ENCODE measurements at regions not wholly inside any gene's neighbourhood (a gene's known extent, or its start where the extent isn't known, plus 50 kb on each side); places are given as distances from the start of the nearest gene placed in this dataset.

DNA sequence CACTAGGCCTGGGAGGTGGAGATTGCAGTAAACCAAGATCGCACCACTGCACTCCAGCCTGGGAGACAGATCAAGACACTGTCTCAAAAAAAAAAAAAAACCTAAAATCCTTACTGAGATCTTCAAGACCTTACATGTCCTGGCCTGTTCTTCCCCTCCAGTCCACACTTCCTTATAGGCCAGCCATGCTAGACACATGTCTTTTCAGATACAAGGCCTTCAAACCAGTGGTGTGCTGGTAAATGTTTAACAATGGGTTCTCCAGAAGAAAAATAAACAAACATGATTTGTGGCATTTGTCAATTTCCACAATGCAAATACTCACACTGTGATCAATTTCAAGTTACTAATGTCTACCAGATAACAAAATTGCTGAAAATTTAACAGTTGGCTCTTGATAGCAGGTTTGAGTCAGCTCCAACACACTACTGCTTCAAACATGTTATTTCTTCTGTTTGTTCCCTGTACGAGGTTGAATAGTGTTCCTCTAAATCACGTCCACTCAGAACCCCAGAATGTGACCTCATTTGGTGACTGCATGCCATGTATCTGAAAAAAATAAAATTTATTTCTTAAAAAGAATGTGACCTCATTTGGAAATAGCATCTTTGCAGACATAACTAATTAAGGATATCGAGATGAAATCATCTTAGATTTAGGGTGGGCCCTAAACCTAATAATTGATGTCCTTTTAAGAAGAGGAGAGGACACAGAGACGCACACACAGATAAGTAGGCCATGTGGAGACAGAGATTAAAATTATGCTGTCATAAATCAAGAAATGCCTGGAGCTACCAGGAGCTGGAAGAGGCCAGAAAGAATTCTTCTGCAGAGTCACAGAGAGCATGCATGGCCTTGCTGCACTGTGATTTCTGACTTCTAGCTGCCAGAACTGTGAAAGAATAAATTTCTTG lies 144.4 kb downstream of the ZNF674 start:
- Histone ChIP-seq H3K27ac (ENCODE audit: low read length) (no peak overlapping the region), H3K4me3 (ENCODE audit: low read depth in 2 of 2, low read length in 2 of 2) (no peak overlapping the region), H3K4me1 (ENCODE audit: control insufficient read depth, insufficient read depth, low read length) (no peaks in the 10 kb centered on the region), H3K27me3 (ENCODE audit: control insufficient read depth, insufficient read depth, low read length) (no peaks in the 10 kb centered on the region), H3K36me3 (ENCODE audit: control insufficient read depth, insufficient read depth, low read length) (no peaks in the 10 kb centered on the region), H3K9me3 (ENCODE audit: control insufficient read depth, insufficient read depth, low read depth, low read length) (no peaks in the 10 kb centered on the region)
- CTCF ChIA-PET, result interaction anchor here (0.7 kb wide), 1 partner anchor 14 kb away, joined by 3 read pairs; no protein-coding TSS in a partner anchor
- intact Hi-C loops (cut with micrococcal nuclease; ENCODE audit: unreplicated experiment), result loop anchor here (10.0 kb wide), 1 partner anchor 886 kb away; no protein-coding TSS in a partner anchor
- DNase-seq (ENCODE audit: low read depth, low spot score) (no peak), ATAC-seq (no peak)
- TF ChIP-seq SIN3A (IDR thresholded peaks at IDR 0.05; ENCODE audit: borderline replicate concordance, insufficient read depth, low read depth, low read length) (no peak), POLR2AphosphoS5 (IDR thresholded peaks at IDR 0.05; ENCODE audit: low read depth, low read length) (no peak), CTCF (IDR thresholded peaks at IDR 0.05) (no peak), TCF7L2 (IDR thresholded peaks at IDR 0.05; ENCODE audit: low read depth, low read length) (no peak)
- TF ChIP-seq, protein P1, sequence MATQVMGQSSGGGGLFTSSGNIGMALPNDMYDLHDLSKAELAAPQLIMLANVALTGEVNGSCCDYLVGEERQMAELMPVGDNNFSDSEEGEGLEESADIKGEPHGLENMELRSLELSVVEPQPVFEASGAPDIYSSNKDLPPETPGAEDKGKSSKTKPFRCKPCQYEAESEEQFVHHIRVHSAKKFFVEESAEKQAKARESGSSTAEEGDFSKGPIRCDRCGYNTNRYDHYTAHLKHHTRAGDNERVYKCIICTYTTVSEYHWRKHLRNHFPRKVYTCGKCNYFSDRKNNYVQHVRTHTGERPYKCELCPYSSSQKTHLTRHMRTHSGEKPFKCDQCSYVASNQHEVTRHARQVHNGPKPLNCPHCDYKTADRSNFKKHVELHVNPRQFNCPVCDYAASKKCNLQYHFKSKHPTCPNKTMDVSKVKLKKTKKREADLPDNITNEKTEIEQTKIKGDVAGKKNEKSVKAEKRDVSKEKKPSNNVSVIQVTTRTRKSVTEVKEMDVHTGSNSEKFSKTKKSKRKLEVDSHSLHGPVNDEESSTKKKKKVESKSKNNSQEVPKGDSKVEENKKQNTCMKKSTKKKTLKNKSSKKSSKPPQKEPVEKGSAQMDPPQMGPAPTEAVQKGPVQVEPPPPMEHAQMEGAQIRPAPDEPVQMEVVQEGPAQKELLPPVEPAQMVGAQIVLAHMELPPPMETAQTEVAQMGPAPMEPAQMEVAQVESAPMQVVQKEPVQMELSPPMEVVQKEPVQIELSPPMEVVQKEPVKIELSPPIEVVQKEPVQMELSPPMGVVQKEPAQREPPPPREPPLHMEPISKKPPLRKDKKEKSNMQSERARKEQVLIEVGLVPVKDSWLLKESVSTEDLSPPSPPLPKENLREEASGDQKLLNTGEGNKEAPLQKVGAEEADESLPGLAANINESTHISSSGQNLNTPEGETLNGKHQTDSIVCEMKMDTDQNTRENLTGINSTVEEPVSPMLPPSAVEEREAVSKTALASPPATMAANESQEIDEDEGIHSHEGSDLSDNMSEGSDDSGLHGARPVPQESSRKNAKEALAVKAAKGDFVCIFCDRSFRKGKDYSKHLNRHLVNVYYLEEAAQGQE (IDR thresholded peaks at IDR 0.05; ENCODE audit: insufficient read depth in 1 of 2, low read depth in 2 of 2, low read length in 1 of 2), result no peak
- no TSS peak for BruUV-seq (replicated peaks)
- POLR2A ChIA-PET, result no interaction called here
- in situ Hi-C loops (cut with HindIII; ENCODE audit: low pct_unique_long_range_greater_than_20kb, low sequenced_read_pairs), result no loop called here

DNA sequence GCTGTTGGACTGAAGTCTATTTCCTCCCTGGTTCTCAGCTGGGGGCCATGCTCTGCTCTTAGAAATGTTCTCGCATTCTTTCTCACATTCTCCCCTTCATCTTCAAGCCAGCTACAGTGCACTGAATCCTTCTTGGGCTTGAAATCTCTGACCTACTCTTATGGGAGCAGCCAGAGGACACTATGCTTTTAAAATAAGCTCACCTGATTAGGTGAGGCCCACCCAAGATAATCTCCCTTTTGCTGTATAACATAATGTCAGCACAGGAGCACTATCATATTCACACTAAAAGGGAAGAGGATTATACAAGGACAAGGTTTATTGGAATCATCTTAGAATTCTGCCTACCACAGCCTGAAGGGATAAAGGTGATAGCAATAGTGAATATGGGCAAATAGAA lies 146.3 kb downstream of the ZNF674 start:
- in situ Hi-C loops (cut with HindIII; ENCODE audit: low pct_unique_long_range_greater_than_20kb, low sequenced_read_pairs), result no loop called here
- Histone ChIP-seq H3K27ac (ENCODE audit: low read length) (no peak overlapping the region), H3K4me3 (ENCODE audit: low read depth in 2 of 2, low read length in 2 of 2) (no peak overlapping the region), H3K9me3 (ENCODE audit: control insufficient read depth, insufficient read depth, low read depth, low read length) (no peaks in the 10 kb centered on the region), H3K4me1 (ENCODE audit: control insufficient read depth, insufficient read depth, low read length) (no peaks in the 10 kb centered on the region), H3K36me3 (ENCODE audit: control insufficient read depth, insufficient read depth, low read length) (no peaks in the 10 kb centered on the region), H3K27me3 (ENCODE audit: control insufficient read depth, insufficient read depth, low read length) (no peaks in the 10 kb centered on the region)
- ChIA-PET CTCF (no interaction called here), POLR2A (no interaction called here)
- DNase-seq (ENCODE audit: low read depth, low spot score) (no peak), ATAC-seq (no peak)
- TF ChIP-seq TCF7L2 (IDR thresholded peaks at IDR 0.05; ENCODE audit: low read depth, low read length) (no peak), SIN3A (IDR thresholded peaks at IDR 0.05; ENCODE audit: borderline replicate concordance, insufficient read depth, low read depth, low read length) (no peak), CTCF (IDR thresholded peaks at IDR 0.05) (no peak), POLR2AphosphoS5 (IDR thresholded peaks at IDR 0.05; ENCODE audit: low read depth, low read length) (no peak)
- TF ChIP-seq, protein P1 (IDR thresholded peaks at IDR 0.05; ENCODE audit: insufficient read depth in 1 of 2, low read depth in 2 of 2, low read length in 1 of 2), result no peak
- intact Hi-C loops (cut with micrococcal nuclease; ENCODE audit: unreplicated experiment), result no loop called here
- BruUV-seq (replicated peaks), result no TSS peak

All from Panc1 (cell line).